Bronchial epithelial cell (primary cell): ENCODE measurements at regions not wholly inside any gene's neighbourhood (a gene's known extent, or its start where the extent isn't known, plus 50 kb on each side); places are given as distances from the start of the nearest gene placed in this dataset.
"Not testable (repeated sequence)": the region's sequence is repeated elsewhere in the genome, so short reads cannot be mapped to it uniquely, and the experiment has no call there.

Experiments used
- DNase-seq: peaks from one replicate; pipeline ENCODE4 v3.0.0-alpha.2; 2010; ENCODE audit warnings: low read depth
- FAIRE-seq: peaks from 2 replicates; lab custom pipeline; 2011; peaks lifted over from hg19 to GRCh38; lab: Jason Lieb, UNC
- H3K27me3 ChIP-seq: 2 replicates; pipeline ENCODE4 v1.5.1; 2011; ENCODE audit warnings: low read length; ENCODE audit not compliant: control insufficient read depth, insufficient read depth
- H3K36me3 ChIP-seq: 2 replicates; pipeline ENCODE4 v1.5.1; 2011; ENCODE audit warnings: low read length; ENCODE audit not compliant: control insufficient read depth, insufficient read depth
- H3K4me3 ChIP-seq: 2 replicates; pipeline ENCODE4 v1.5.1; 2011; ENCODE audit warnings: mild to moderate bottlenecking, low read depth, low read length, control low read depth
- CTCF ChIP-seq: IDR thresholded peaks from 2 replicates; pipeline ENCODE4 v1.5.1; 2011; ENCODE audit warnings: mild to moderate bottlenecking, moderate library complexity, low read length, control low read depth, inconsistent platforms; ENCODE audit not compliant: insufficient read depth, severe bottlenecking

GRCh38 chr1:70827030-70827429 lies 220.6 kb downstream of the PTGER3 start:
- H3K36me3 ChIP-seq: no peaks in the 10 kb centered on the region
- FAIRE-seq: no peak

GRCh38 chr1:70828177-70828576 lies 219.4 kb downstream of the PTGER3 start:
- no peaks in the 10 kb centered on the region for H3K27me3 ChIP-seq
- H3K36me3 ChIP-seq: no peaks in the 10 kb centered on the region
- DNase-seq: no peak
- H3K4me3 ChIP-seq: no peak overlapping the region
- no peak for FAIRE-seq
- TF ChIP-seq CTCF: no peak

More at GRCh38 chr1:70827030-70827429, 220.6 kb downstream of the PTGER3 start:
- DNase-seq: no peak
- no peak for TF ChIP-seq CTCF
- Histone ChIP-seq H3K4me3 (no peak overlapping the region), H3K27me3 (no peaks in the 10 kb centered on the region)

GRCh38 chr1:70834365-70834764 lies 213.3 kb downstream of the PTGER3 start:
- not testable (repeated sequence) for H3K4me3 ChIP-seq, H3K27me3 ChIP-seq, DNase-seq, H3K36me3 ChIP-seq, FAIRE-seq

- Histone ChIP-seq H3K27me3 (no peaks in the 10 kb centered on the region), H3K36me3 (no peaks in the 10 kb centered on the region), H3K4me3 (no peak overlapping the region)
- DNase-seq: no peak
- no peak for FAIRE-seq
- TF ChIP-seq CTCF: no peak
Measured at GRCh38 chr1:70836456-70836855, 211.2 kb downstream of the PTGER3 start.

GRCh38 chr1:70840260-70840953 lies 207.2 kb downstream of the PTGER3 start:
- DNase-seq (no peak), FAIRE-seq (no peak)
- no peaks in the 10 kb centered on the region for H3K27me3 ChIP-seq
- H3K4me3 ChIP-seq: no peak overlapping the region
- no peaks in the 10 kb centered on the region for H3K36me3 ChIP-seq
- TF ChIP-seq CTCF: no peak

- TF ChIP-seq CTCF: no peak
- FAIRE-seq: no peak
Measured at GRCh38 chr1:70842562-70842961, 205.1 kb downstream of the PTGER3 start.

More at GRCh38 chr1:70842562-70842961, 205.1 kb downstream of the PTGER3 start:
- no peak for DNase-seq
- Histone ChIP-seq H3K36me3 (no peaks in the 10 kb centered on the region), H3K27me3 (no peaks in the 10 kb centered on the region), H3K4me3 (no peak overlapping the region)
